BLaER1 (cell line): ENCODE measurements at regions not wholly inside any gene's neighbourhood (a gene's known extent, or its start where the extent isn't known, plus 50 kb on each side); places are given as distances from the start of the nearest gene placed in this dataset.

Experiments
- H3K27ac ChIP-seq: shearing (Covaris generic); formaldehyde crosslinking; 2 replicates; pipeline ENCODE4 v1.8.1; 2022
- H3K27me3 ChIP-seq: shearing (Covaris generic); formaldehyde crosslinking; 2 replicates; pipeline ENCODE4 v1.8.1; 2022
- H3K36me3 ChIP-seq: shearing (Covaris generic); formaldehyde crosslinking; 2 replicates; pipeline ENCODE4 v1.8.1; 2022
- H3K4me1 ChIP-seq: shearing (Covaris generic); formaldehyde crosslinking; 2 replicates; pipeline ENCODE4 v1.8.1; 2022
- H3K4me2 ChIP-seq: shearing (Covaris generic); formaldehyde crosslinking; 2 replicates; pipeline ENCODE4 v1.8.1; 2022
- H3K4me3 ChIP-seq: shearing (Covaris generic); formaldehyde crosslinking; 2 replicates; pipeline ENCODE4 v1.8.1; 2022
- H3K9ac ChIP-seq: shearing (Covaris generic); formaldehyde crosslinking; 2 replicates; pipeline ENCODE4 v1.8.1; 2022
- H3K9me3 ChIP-seq: shearing (Covaris generic); formaldehyde crosslinking; 2 replicates; pipeline ENCODE4 v1.8.1; 2022
- H4K20me1 ChIP-seq: shearing (Covaris generic); formaldehyde crosslinking; 2 replicates; pipeline ENCODE4 v1.8.1; 2022
- Cebpa-rat ChIP-seq: shearing (Covaris generic); IDR thresholded peaks from 2 replicates; pipeline ENCODE4 v1.8.1; 2022

- no peak for TF ChIP-seq Cebpa-rat
- Histone ChIP-seq H3K9ac (no peak overlapping the region), H3K36me3 (no peaks in the 10 kb centered on the region), H3K4me2 (no peak overlapping the region), H3K27me3 (no peaks in the 10 kb centered on the region), H3K9me3 (no peaks in the 10 kb centered on the region), H4K20me1 (no peaks in the 10 kb centered on the region), H3K4me3 (no peak overlapping the region), H3K4me1 (no peaks in the 10 kb centered on the region), H3K27ac (no peak overlapping the region)
These were observed 83.7 kb downstream of the TNFSF18 start for GRCh38 chr1:172966844-172967540.

GRCh38 chr1:172967936-172968335, 82.8 kb downstream of the TNFSF18 start:
- no peak overlapping the region for H3K9ac ChIP-seq
- H3K4me1 ChIP-seq = no peaks in the 10 kb centered on the region
- no peak overlapping the region for H3K4me3 ChIP-seq
- no peak overlapping the region for H3K27ac ChIP-seq
- TF ChIP-seq Cebpa-rat = no peak
- H3K4me2 ChIP-seq = no peak overlapping the region
- no peaks in the 10 kb centered on the region for H3K36me3 ChIP-seq
- no peaks in the 10 kb centered on the region for H3K27me3 ChIP-seq
- no peaks in the 10 kb centered on the region for H3K9me3 ChIP-seq
- no peaks in the 10 kb centered on the region for H4K20me1 ChIP-seq

GRCh38 chr1:172969611-172970010, 81.1 kb downstream of the TNFSF18 start:
- no peaks in the 10 kb centered on the region for H3K27me3 ChIP-seq
- H3K36me3 ChIP-seq = no peaks in the 10 kb centered on the region
- H3K4me2 ChIP-seq = no peak overlapping the region
- no peaks in the 10 kb centered on the region for H3K9me3 ChIP-seq
- H3K9ac ChIP-seq = no peak overlapping the region
- no peak overlapping the region for H3K27ac ChIP-seq
- H3K4me3 ChIP-seq = no peak overlapping the region
- H4K20me1 ChIP-seq = no peaks in the 10 kb centered on the region
- no peak for TF ChIP-seq Cebpa-rat
- H3K4me1 ChIP-seq = no peaks in the 10 kb centered on the region

GRCh38 chr1:172970186-172970585, 80.6 kb downstream of the TNFSF18 start:
- no peak for TF ChIP-seq Cebpa-rat
- Histone ChIP-seq H4K20me1 (no peaks in the 10 kb centered on the region), H3K9me3 (no peaks in the 10 kb centered on the region), H3K27ac (no peak overlapping the region), H3K9ac (no peak overlapping the region), H3K4me3 (no peak overlapping the region), H3K4me1 (no peaks in the 10 kb centered on the region), H3K4me2 (no peak overlapping the region), H3K36me3 (no peaks in the 10 kb centered on the region), H3K27me3 (no peaks in the 10 kb centered on the region)

GRCh38 chr1:172971241-172971640, 79.5 kb downstream of the TNFSF18 start:
- no peak overlapping the region for H3K9ac ChIP-seq
- no peaks in the 10 kb centered on the region for H4K20me1 ChIP-seq
- no peak overlapping the region for H3K4me2 ChIP-seq
- H3K4me3 ChIP-seq = no peak overlapping the region
- H3K4me1 ChIP-seq = no peaks in the 10 kb centered on the region
- no peaks in the 10 kb centered on the region for H3K36me3 ChIP-seq
- H3K27me3 ChIP-seq = no peaks in the 10 kb centered on the region
- no peak overlapping the region for H3K27ac ChIP-seq
- no peak for TF ChIP-seq Cebpa-rat
- no peaks in the 10 kb centered on the region for H3K9me3 ChIP-seq

GRCh38 chr1:172972258-172972657, 78.5 kb downstream of the TNFSF18 start:
- Histone ChIP-seq H3K9me3 (no peaks in the 10 kb centered on the region), H3K36me3 (no peaks in the 10 kb centered on the region), H3K4me1 (no peaks in the 10 kb centered on the region), H3K4me2 (no peak overlapping the region), H3K27ac (no peak overlapping the region), H3K27me3 (no peaks in the 10 kb centered on the region), H4K20me1 (no peaks in the 10 kb centered on the region), H3K9ac (no peak overlapping the region), H3K4me3 (no peak overlapping the region)
- TF ChIP-seq Cebpa-rat = no peak

GRCh38 chr1:172973424-172973823, 77.3 kb downstream of the TNFSF18 start:
- no peak overlapping the region for H3K4me3 ChIP-seq
- H3K36me3 ChIP-seq = no peaks in the 10 kb centered on the region
- no peak overlapping the region for H3K9ac ChIP-seq
- no peaks in the 10 kb centered on the region for H3K4me1 ChIP-seq
- no peaks in the 10 kb centered on the region for H3K27me3 ChIP-seq
- H3K4me2 ChIP-seq = no peak overlapping the region
- no peak for TF ChIP-seq Cebpa-rat
- no peak overlapping the region for H3K27ac ChIP-seq
- H3K9me3 ChIP-seq = no peaks in the 10 kb centered on the region
- no peaks in the 10 kb centered on the region for H4K20me1 ChIP-seq

GRCh38 chr1:172976222-172977041, 74.3 kb downstream of the TNFSF18 start:
- Histone ChIP-seq H3K27ac (no peak overlapping the region), H3K9ac (no peak overlapping the region), H4K20me1 (no peaks in the 10 kb centered on the region), H3K9me3 (no peaks in the 10 kb centered on the region), H3K4me3 (no peak overlapping the region), H3K27me3 (no peaks in the 10 kb centered on the region), H3K4me2 (no peak overlapping the region), H3K36me3 (no peaks in the 10 kb centered on the region), H3K4me1 (no peaks in the 10 kb centered on the region)
- no peak for TF ChIP-seq Cebpa-rat

- Histone ChIP-seq H3K27ac (no peak overlapping the region), H3K36me3 (no peaks in the 10 kb centered on the region), H3K27me3 (no peaks in the 10 kb centered on the region), H3K9ac (no peak overlapping the region), H3K4me3 (no peak overlapping the region), H3K4me2 (no peak overlapping the region), H3K4me1 (no peaks in the 10 kb centered on the region), H3K9me3 (no peaks in the 10 kb centered on the region), H4K20me1 (no peaks in the 10 kb centered on the region)
- no peak for TF ChIP-seq Cebpa-rat
These were observed 73.3 kb downstream of the TNFSF18 start for GRCh38 chr1:172977296-172978017.

GRCh38 chr1:172978595-172978994, 72.1 kb downstream of the TNFSF18 start:
- H3K9me3 ChIP-seq = no peaks in the 10 kb centered on the region
- H3K4me2 ChIP-seq = no peak overlapping the region
- no peaks in the 10 kb centered on the region for H3K4me1 ChIP-seq
- no peaks in the 10 kb centered on the region for H4K20me1 ChIP-seq
- no peaks in the 10 kb centered on the region for H3K27me3 ChIP-seq
- H3K4me3 ChIP-seq = no peak overlapping the region
- H3K9ac ChIP-seq = no peak overlapping the region
- H3K36me3 ChIP-seq = no peaks in the 10 kb centered on the region
- H3K27ac ChIP-seq = no peak overlapping the region
- no peak for TF ChIP-seq Cebpa-rat
